ENCODE measurements at regions not wholly inside any gene's neighbourhood (a gene's known extent, or its start where the extent isn't known, plus 50 kb on each side); places are given as distances from the start of the nearest gene placed in this dataset.

DNA sequence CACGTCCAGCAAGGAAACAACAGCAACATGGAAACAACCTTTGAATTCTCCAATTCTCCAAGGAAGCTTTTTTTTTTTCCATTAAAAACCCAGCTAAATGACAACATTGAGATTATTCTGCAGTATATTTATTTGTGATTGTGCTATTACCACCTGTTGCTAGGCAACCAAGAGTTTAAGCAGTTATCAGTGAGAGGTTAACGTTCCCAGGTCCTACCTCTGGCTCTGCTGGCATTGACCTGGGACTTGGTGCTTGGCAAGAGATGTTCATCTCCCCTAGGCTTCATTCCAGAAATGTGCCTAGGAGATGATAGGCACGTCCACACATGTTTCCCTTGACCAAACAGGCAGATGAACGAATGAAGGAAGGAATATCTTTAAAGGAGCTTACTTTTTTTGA, 157.0 kb downstream of the TDRD15 start:
- intact Hi-C loops (cut with micrococcal nuclease), result no loop called here
- no peaks in the 10 kb centered on the region for H3K9me2 ChIP-seq (ENCODE audit: insufficient read depth)
- no peak overlapping the region for H3K4me2 ChIP-seq (ENCODE audit: low read length)
- H3K9me3 ChIP-seq (ENCODE audit: control insufficient read depth in 1 of 2, insufficient read depth in 1 of 2, low read depth in 1 of 2, low read length in 2 of 2), result no peaks in the 10 kb centered on the region
- TF ChIP-seq ZNF274 (IDR thresholded peaks at IDR 0.05; ENCODE audit: low read depth, low read length) (no peak), EZH2phosphoT487 (IDR thresholded peaks at IDR 0.05; ENCODE audit: borderline replicate concordance) (no peak), SRF (IDR thresholded peaks at IDR 0.05; ENCODE audit: low read depth) (no peak), CBX3 (IDR thresholded peaks at IDR 0.05; ENCODE audit: low read depth) (no peak), YY1 (IDR thresholded peaks at IDR 0.05; ENCODE audit: extremely low read depth, insufficient replicate concordance, low read depth, low read length) (no peak), ELF1 (IDR thresholded peaks at IDR 0.05; ENCODE audit: borderline replicate concordance, low read depth) (no peak), TCF7L2 (IDR thresholded peaks at IDR 0.05; ENCODE audit: borderline replicate concordance, extremely low read depth, insufficient read depth, insufficient read length) (no peak), FOSL1 (IDR thresholded peaks at IDR 0.05; ENCODE audit: low read depth) (no peak), RAD21 (IDR thresholded peaks at IDR 0.05; ENCODE audit: low read depth) (no peak), CEBPB (IDR thresholded peaks at IDR 0.05; ENCODE audit: low read depth) (no peak), SIN3A (IDR thresholded peaks at IDR 0.05; ENCODE audit: low read depth) (no peak), JUND (IDR thresholded peaks at IDR 0.05) (no peak)
- TF ChIP-seq, protein P1, sequence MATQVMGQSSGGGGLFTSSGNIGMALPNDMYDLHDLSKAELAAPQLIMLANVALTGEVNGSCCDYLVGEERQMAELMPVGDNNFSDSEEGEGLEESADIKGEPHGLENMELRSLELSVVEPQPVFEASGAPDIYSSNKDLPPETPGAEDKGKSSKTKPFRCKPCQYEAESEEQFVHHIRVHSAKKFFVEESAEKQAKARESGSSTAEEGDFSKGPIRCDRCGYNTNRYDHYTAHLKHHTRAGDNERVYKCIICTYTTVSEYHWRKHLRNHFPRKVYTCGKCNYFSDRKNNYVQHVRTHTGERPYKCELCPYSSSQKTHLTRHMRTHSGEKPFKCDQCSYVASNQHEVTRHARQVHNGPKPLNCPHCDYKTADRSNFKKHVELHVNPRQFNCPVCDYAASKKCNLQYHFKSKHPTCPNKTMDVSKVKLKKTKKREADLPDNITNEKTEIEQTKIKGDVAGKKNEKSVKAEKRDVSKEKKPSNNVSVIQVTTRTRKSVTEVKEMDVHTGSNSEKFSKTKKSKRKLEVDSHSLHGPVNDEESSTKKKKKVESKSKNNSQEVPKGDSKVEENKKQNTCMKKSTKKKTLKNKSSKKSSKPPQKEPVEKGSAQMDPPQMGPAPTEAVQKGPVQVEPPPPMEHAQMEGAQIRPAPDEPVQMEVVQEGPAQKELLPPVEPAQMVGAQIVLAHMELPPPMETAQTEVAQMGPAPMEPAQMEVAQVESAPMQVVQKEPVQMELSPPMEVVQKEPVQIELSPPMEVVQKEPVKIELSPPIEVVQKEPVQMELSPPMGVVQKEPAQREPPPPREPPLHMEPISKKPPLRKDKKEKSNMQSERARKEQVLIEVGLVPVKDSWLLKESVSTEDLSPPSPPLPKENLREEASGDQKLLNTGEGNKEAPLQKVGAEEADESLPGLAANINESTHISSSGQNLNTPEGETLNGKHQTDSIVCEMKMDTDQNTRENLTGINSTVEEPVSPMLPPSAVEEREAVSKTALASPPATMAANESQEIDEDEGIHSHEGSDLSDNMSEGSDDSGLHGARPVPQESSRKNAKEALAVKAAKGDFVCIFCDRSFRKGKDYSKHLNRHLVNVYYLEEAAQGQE (IDR thresholded peaks at IDR 0.05; ENCODE audit: low read depth), result no peak
- TF ChIP-seq, protein P2, sequence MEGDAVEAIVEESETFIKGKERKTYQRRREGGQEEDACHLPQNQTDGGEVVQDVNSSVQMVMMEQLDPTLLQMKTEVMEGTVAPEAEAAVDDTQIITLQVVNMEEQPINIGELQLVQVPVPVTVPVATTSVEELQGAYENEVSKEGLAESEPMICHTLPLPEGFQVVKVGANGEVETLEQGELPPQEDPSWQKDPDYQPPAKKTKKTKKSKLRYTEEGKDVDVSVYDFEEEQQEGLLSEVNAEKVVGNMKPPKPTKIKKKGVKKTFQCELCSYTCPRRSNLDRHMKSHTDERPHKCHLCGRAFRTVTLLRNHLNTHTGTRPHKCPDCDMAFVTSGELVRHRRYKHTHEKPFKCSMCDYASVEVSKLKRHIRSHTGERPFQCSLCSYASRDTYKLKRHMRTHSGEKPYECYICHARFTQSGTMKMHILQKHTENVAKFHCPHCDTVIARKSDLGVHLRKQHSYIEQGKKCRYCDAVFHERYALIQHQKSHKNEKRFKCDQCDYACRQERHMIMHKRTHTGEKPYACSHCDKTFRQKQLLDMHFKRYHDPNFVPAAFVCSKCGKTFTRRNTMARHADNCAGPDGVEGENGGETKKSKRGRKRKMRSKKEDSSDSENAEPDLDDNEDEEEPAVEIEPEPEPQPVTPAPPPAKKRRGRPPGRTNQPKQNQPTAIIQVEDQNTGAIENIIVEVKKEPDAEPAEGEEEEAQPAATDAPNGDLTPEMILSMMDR (IDR thresholded peaks at IDR 0.05 in 2 of 3, conservative IDR thresholded peaks at IDR 0.05 in 1 of 3; ENCODE audit: borderline replicate concordance in 1 of 3, insufficient read depth in 1 of 3, low read depth in 2 of 3, low read length in 2 of 3), result no peak
- RAD21 ChIA-PET (ENCODE audit: low non-redundant PET in 1 of 2, low total read pairs in 2 of 2, uncharacterized antibody in 2 of 2, unreplicated experiment in 2 of 2), result no interaction called here
- H3K9ac ChIP-seq (ENCODE audit: low read length), result no peak overlapping the region
- H3K27me3 ChIP-seq (ENCODE audit: insufficient read depth, low read length), result peaks cover 4% of the 10 kb centered on the region; the same call in 1 of the 2 replicates
- DNase-seq (ENCODE audit: low read depth, low spot score), result no peak
- CTCF ChIA-PET, result no interaction called here
- no peak overlapping the region for H2AFZ ChIP-seq (ENCODE audit: low read depth, low read length, poor library complexity, severe bottlenecking)
- no peaks in the 10 kb centered on the region for H3K79me2 ChIP-seq (ENCODE audit: insufficient read depth, low read length)
- H3K27ac ChIP-seq (ENCODE audit: low read depth, low read length), result no peak overlapping the region
- H3K4me3 ChIP-seq (replicated peaks in 1 of 2; ENCODE audit: low read depth in 1 of 2, low read length in 2 of 2), result no peak overlapping the region
- no peak for ATAC-seq
- no peaks in the 10 kb centered on the region for H3K36me3 ChIP-seq (ENCODE audit: control insufficient read depth in 1 of 2, insufficient read depth in 2 of 2, low read length in 2 of 2)
- H4K20me1 ChIP-seq (ENCODE audit: insufficient read depth), result no peaks in the 10 kb centered on the region
- POLR2A ChIA-PET, result no interaction called here
- H3K4me1 ChIP-seq (ENCODE audit: control insufficient read depth in 1 of 2, insufficient read depth in 2 of 2, low read length in 2 of 2), result no peaks in the 10 kb centered on the region
- no TSS peak for BruUV-seq (replicated peaks)
